Loucy (cell line): ENCODE measurements at regions not wholly inside any gene's neighbourhood (a gene's known extent, or its start where the extent isn't known, plus 50 kb on each side); places are given as distances from the start of the nearest gene placed in this dataset.
A peak's percentile ranks its signal among the peaks of the same experiment; 100 is the strongest.

ENCODE experiments used
- H2AFZ ChIP-seq: fragments of 200-600 bp; sonication (generic); 2 replicates; pipeline ENCODE4 v1.6.0; 2016; ENCODE audit warnings: antibody characterized with exemption, mild to moderate bottlenecking, low read length, moderate library complexity
- H3F3A ChIP-seq: fragments of 200-600 bp; 2 replicates; pipeline ENCODE4 v1.6.0; 2016; ENCODE audit warnings: antibody characterized with exemption, low read depth, mild to moderate bottlenecking
- H3K27me3 ChIP-seq: fragments of 200-600 bp; sonication (generic); 2 replicates; pipeline ENCODE4 v1.6.1; 2014; ENCODE audit warnings: low read length, mild to moderate bottlenecking; ENCODE audit not compliant: insufficient read depth, poor library complexity, severe bottlenecking
- H3K36me3 ChIP-seq: fragments of 200-600 bp; sonication (generic); 2 replicates; pipeline ENCODE4 v1.6.1; 2016; ENCODE audit warnings: low read length; ENCODE audit not compliant: insufficient read depth
- H3K4me1 ChIP-seq: fragments of 200-600 bp; sonication (generic); 2 replicates; pipeline ENCODE4 v1.5.1; 2014; ENCODE audit warnings: low read length, mild to moderate bottlenecking; ENCODE audit not compliant: insufficient read depth, poor library complexity, severe bottlenecking
- H3K4me2 ChIP-seq: fragments of 200-600 bp; sonication (generic); 2 replicates; pipeline ENCODE4 v1.6.0; 2014; ENCODE audit warnings: antibody characterized with exemption, low read length, low read depth, mild to moderate bottlenecking; ENCODE audit not compliant: poor library complexity, severe bottlenecking
- H3K4me3 ChIP-seq: fragments of 200-600 bp; sonication (generic); 2 replicates; pipeline ENCODE4 v1.5.1; 2014; ENCODE audit warnings: low read length, mild to moderate bottlenecking, mixed read lengths; ENCODE audit not compliant: poor library complexity, severe bottlenecking
- H3K79me2 ChIP-seq: fragments of 200-600 bp; sonication (generic); 2 replicates; pipeline ENCODE4 v1.6.1; 2014; ENCODE audit warnings: low read length; ENCODE audit not compliant: insufficient read depth
- H3K9ac ChIP-seq: fragments of 200-600 bp; sonication (generic); 2 replicates; pipeline ENCODE4 v1.6.0; 2014; ENCODE audit warnings: mild to moderate bottlenecking, low read depth, low read length, moderate library complexity; ENCODE audit not compliant: poor library complexity, severe bottlenecking
- H3K9me2 ChIP-seq: fragments of 200-600 bp; sonication (generic); replicated peaks from 2 replicates; pipeline ENCODE4 v1.6.1; 2016; ENCODE audit warnings: low read depth, low read length, mixed read lengths
- H3K9me3 ChIP-seq: fragments of 200-600 bp; sonication (generic); 2 replicates; pipeline ENCODE4 v1.6.1; 2014; ENCODE audit warnings: mild to moderate bottlenecking, antibody characterized with exemption, low read length, low read depth; ENCODE audit not compliant: insufficient read depth
- H4K20me1 ChIP-seq: fragments of 200-600 bp; sonication (generic); 2 replicates; pipeline ENCODE4 v1.6.0; 2014; ENCODE audit warnings: antibody characterized with exemption, low read length, mild to moderate bottlenecking; ENCODE audit not compliant: insufficient read depth, poor library complexity, severe bottlenecking
- EZH2phosphoT487 ChIP-seq: fragments of 200-600 bp; IDR thresholded peaks from 2 replicates; pipeline ENCODE4 v1.6.1; 2018; ENCODE audit warnings: antibody characterized with exemption, mild to moderate bottlenecking, moderate library complexity, borderline replicate concordance
- TF ChIP-seq, protein P1 (sequence below): fragments of 200-600 bp; sonication (generic); conservative IDR thresholded peaks from 2 replicates; pipeline ENCODE4 v1.5.1; 2014; ENCODE audit warnings: mild to moderate bottlenecking, antibody characterized with exemption, low read length

DNA sequence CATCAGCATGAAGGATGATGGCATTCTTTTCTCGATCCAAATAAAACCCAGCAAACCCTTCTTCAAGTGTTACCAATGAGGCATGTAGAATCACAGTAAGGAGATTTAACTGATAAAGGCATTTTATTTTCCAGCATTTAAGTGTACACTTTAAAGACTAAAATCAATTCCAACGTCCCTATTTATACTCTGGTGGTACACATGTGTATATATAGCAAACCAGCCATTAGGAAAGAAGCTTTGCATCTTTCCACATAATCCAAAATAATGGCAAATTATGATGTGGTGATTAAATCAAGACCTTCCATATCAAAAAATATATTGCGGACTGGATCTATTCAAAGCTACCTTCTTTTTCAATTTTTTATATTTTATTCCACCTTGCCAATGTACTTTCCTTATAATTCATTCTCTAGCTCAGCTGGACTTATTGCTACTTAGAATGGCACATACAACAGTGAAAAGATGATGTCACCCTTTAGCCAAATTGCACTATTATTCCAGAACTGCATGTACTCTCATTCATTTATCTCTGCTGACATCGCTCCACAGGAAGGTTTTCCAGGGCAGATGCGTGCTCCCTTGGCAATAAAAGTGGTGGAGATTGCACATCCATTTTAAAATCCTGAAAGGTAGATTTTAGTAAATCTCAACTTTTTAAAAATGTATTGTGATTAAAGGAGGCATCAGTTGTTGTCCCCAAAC lies 63.3 kb upstream of the SLC30A5 start:
- Histone ChIP-seq H3K27me3 (no peaks in the 10 kb centered on the region), H3F3A (no peaks in the 10 kb centered on the region), H2AFZ (no peak overlapping the region), H4K20me1 (no peaks in the 10 kb centered on the region), H3K4me2 (no peak overlapping the region), H3K79me2 (no peaks in the 10 kb centered on the region), H3K9me2 (no peaks in the 10 kb centered on the region), H3K9ac (no peak overlapping the region), H3K36me3 (no peaks in the 10 kb centered on the region), H3K4me3 (no peak overlapping the region), H3K9me3 (no peaks in the 10 kb centered on the region), H3K4me1 (no peaks in the 10 kb centered on the region)
- TF ChIP-seq, protein P1, sequence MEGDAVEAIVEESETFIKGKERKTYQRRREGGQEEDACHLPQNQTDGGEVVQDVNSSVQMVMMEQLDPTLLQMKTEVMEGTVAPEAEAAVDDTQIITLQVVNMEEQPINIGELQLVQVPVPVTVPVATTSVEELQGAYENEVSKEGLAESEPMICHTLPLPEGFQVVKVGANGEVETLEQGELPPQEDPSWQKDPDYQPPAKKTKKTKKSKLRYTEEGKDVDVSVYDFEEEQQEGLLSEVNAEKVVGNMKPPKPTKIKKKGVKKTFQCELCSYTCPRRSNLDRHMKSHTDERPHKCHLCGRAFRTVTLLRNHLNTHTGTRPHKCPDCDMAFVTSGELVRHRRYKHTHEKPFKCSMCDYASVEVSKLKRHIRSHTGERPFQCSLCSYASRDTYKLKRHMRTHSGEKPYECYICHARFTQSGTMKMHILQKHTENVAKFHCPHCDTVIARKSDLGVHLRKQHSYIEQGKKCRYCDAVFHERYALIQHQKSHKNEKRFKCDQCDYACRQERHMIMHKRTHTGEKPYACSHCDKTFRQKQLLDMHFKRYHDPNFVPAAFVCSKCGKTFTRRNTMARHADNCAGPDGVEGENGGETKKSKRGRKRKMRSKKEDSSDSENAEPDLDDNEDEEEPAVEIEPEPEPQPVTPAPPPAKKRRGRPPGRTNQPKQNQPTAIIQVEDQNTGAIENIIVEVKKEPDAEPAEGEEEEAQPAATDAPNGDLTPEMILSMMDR: no peak

DNA sequence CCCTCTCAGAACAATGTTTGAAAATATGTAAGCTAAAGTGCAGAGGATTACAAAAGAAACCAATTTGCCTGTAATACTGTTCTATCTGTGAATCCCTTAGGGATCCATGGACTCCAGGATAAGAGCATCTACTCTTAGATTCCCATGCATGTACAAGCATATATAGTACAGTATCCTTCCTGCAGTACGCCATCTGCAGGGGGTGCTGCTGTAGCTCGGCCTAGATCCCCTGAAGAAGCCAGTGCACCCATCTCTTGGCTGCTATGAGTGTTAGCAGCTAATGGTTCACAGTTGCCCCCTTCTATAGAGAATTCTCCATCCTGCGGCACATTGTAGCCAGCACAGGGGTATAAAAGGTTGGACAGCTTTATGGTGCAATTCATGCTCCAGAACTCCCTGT lies 61.8 kb upstream of the SLC30A5 start:
- Histone ChIP-seq H3K9me3 (no peaks in the 10 kb centered on the region), H2AFZ (no peak overlapping the region), H3K27me3 (no peaks in the 10 kb centered on the region), H3K36me3 (no peaks in the 10 kb centered on the region), H3K79me2 (no peaks in the 10 kb centered on the region), H3K4me3 (no peak overlapping the region), H4K20me1 (no peaks in the 10 kb centered on the region), H3K9me2 (no peaks in the 10 kb centered on the region), H3K4me2 (no peak overlapping the region), H3K4me1 (no peaks in the 10 kb centered on the region), H3K9ac (no peak overlapping the region), H3F3A (no peaks in the 10 kb centered on the region)
- TF ChIP-seq, protein P1: peak; percentile 61
- TF ChIP-seq EZH2phosphoT487: no peak

DNA sequence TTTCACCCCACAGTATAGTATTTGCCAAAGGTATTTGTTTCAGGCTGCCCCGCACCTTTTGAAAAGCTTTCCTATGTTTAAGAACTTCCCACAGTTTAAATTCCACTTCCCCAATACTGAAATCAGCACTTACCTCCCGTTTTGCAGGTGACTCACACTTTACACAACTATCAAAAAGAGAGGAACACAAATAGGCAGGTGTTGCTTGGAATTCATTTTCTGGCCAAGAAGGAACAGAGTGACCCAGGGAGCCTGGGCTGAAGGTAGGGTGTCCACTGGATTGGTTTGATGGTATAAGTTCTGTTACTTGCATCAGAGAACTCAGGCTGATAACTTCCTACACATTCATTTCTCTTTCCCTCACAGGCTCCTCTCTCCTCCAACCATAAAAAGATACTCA lies 60.1 kb upstream of the SLC30A5 start:
- H3K9ac ChIP-seq: no peak overlapping the region
- no peaks in the 10 kb centered on the region for H3K79me2 ChIP-seq
- no peak overlapping the region for H3K4me3 ChIP-seq
- H2AFZ ChIP-seq: no peak overlapping the region
- no peaks in the 10 kb centered on the region for H3F3A ChIP-seq
- TF ChIP-seq EZH2phosphoT487: no peak
- TF ChIP-seq, protein P1: no peak
- H3K27me3 ChIP-seq: no peaks in the 10 kb centered on the region
- H3K36me3 ChIP-seq: no peaks in the 10 kb centered on the region
- H3K9me3 ChIP-seq: no peaks in the 10 kb centered on the region
- H3K9me2 ChIP-seq: no peaks in the 10 kb centered on the region
- H4K20me1 ChIP-seq: no peaks in the 10 kb centered on the region
- H3K4me1 ChIP-seq: no peaks in the 10 kb centered on the region
- no peak overlapping the region for H3K4me2 ChIP-seq
